LHCN-M2 (cell line): ENCODE measurements at regions not wholly inside any gene's neighbourhood (a gene's known extent, or its start where the extent isn't known, plus 50 kb on each side); places are given as distances from the start of the nearest gene placed in this dataset.
"Not testable (repeated sequence)": the region's sequence is repeated elsewhere in the genome, so short reads cannot be mapped to it uniquely, and the experiment has no call there.

Experiments used
- DNase-seq: peaks from one replicate; pipeline ENCODE4 v3.0.0-alpha.2; 2012; ENCODE audit warnings: low read depth

- DNase-seq: no peak
Observed at GRCh38 chr12:105455261-105455660, 124.8 kb downstream of the C12orf75 start.

GRCh38 chr12:105457026-105457425 lies 126.5 kb downstream of the C12orf75 start:
- DNase-seq: peak; percentile 46

- no peak for DNase-seq
Observed at GRCh38 chr12:105459760-105460330, 129.4 kb downstream of the C12orf75 start.

GRCh38 chr12:105461271-105461943 lies 130.9 kb downstream of the C12orf75 start:
- peak; percentile 20 for DNase-seq

GRCh38 chr12:105461944-105462762 lies 131.7 kb downstream of the C12orf75 start:
- no peak for DNase-seq

- DNase-seq: peak; percentile 43
Observed at GRCh38 chr12:105462831-105463230, 132.3 kb downstream of the C12orf75 start.

- peak; percentile 10 for DNase-seq
Observed at GRCh38 chr12:105464406-105464805, 133.9 kb downstream of the C12orf75 start.

GRCh38 chr12:105466231-105466900 lies 135.9 kb downstream of the C12orf75 start:
- no peak for DNase-seq

GRCh38 chr12:105466901-105467598 lies 136.6 kb downstream of the C12orf75 start:
- DNase-seq: no peak

GRCh38 chr12:105467710-105468366 lies 137.3 kb downstream of the C12orf75 start:
- DNase-seq: no peak

- DNase-seq: no peak
Observed at GRCh38 chr12:105468464-105468863, 138.0 kb downstream of the C12orf75 start.

GRCh38 chr12:105469211-105469610 lies 138.7 kb downstream of the C12orf75 start:
- no peak for DNase-seq

GRCh38 chr12:105469701-105470100 lies 139.2 kb downstream of the C12orf75 start:
- no peak for DNase-seq

GRCh38 chr12:105470102-105470501 lies 139.6 kb downstream of the C12orf75 start:
- no peak for DNase-seq

- DNase-seq: no peak
Observed at GRCh38 chr12:105470601-105471000, 140.1 kb downstream of the C12orf75 start.

- peak; percentile 43 for DNase-seq
Observed at GRCh38 chr12:105474672-105475071, 144.2 kb downstream of the C12orf75 start.

GRCh38 chr12:105476616-105477015 lies 146.1 kb downstream of the C12orf75 start:
- DNase-seq: peak; percentile 6

- DNase-seq: no peak
Observed at GRCh38 chr12:105477873-105478272, 147.4 kb downstream of the C12orf75 start.

- DNase-seq: not testable (repeated sequence)
Observed at GRCh38 chr12:105478788-105479187, 148.3 kb downstream of the C12orf75 start.

- no peak for DNase-seq
Observed at GRCh38 chr12:105479710-105480109, 149.2 kb downstream of the C12orf75 start.

GRCh38 chr12:105480162-105480561 lies 149.7 kb downstream of the C12orf75 start:
- DNase-seq: no peak
